HG02798 (cell line): ENCODE measurements at regions not wholly inside any gene's neighbourhood (a gene's known extent, or its start where the extent isn't known, plus 50 kb on each side); places are given as distances from the start of the nearest gene placed in this dataset.

Experiments
- ATAC-seq: cut with Tn5 transposase; IDR thresholded peaks from one replicate; pipeline ENCODE4 v1.9.1; 2021; ENCODE audit warnings: mild to moderate bottlenecking; ENCODE audit not compliant: unreplicated experiment, poor library complexity

DNA sequence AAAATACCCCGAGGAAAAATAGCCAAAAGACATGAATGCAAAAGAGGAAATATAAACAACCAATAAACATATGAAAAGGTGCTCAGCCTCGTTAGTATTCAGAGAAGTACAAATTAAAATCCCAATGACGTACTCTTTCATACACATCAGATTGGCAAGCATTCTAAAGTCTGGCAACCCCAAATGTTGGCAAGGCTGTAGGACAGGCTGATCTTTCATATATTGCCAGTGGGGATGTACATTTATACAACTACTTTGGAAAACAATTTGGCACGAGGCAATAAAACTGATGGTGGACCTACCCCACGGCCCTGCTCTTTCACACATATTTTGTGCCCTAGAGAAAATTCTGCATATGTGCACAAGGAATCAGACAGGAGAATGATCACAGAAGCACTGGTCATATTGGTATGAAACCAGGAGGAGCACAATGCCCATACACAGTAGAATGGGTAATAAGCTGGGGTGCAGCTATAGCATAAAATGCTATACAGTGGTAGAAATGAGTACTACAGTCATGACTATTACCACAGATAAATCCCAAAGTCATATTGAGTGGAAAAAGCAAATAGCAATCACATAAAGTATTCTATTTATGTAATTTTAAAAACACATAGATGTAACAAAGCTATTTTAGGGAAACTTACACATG, 176.0 kb upstream of the SLC24A5 start:
- ATAC-seq, result no peak

- ATAC-seq, result no peak
Measured at GRCh38 chr15:47945872-47946650, 174.7 kb upstream of the SLC24A5 start.

DNA sequence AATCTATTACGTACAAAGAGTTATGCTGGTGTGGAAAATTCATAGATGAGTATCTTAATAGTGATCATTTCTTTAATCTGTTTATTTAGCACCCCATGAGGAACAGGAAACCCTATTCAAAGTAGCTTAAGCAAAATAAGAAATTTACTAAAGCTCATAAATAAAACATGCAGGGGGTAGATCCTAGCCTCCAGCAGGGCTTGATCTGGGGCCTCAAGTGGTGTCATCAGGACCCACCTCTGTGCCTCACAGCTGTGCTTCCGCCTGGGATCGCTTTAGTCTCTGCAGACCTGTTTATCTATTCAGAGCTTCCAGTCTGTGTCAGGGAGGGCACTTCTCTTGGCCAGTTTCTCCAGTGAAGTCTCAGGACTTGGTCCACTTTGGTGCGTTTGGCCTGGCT, 171.0 kb upstream of the SLC24A5 start:
- ATAC-seq, result no peak

DNA sequence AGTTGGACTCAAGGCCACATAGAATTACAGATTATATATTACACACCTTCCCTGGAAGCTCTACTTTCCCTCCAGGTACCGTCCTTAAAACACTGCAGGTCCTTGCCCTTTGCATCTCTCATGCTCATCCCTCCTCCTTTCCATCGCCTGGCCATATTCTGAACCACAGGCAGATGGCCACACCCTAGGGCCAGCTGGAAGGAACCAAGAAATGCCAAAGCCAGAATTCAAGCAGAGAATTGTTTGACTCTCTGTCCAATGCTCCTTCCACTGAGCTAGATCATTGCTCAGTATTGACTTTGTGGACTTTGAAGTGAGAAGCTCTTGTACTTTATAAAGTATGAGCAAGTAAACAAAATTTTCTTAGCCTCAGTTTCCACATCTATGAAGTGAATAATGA, 170.3 kb upstream of the SLC24A5 start:
- ATAC-seq, result no peak

DNA sequence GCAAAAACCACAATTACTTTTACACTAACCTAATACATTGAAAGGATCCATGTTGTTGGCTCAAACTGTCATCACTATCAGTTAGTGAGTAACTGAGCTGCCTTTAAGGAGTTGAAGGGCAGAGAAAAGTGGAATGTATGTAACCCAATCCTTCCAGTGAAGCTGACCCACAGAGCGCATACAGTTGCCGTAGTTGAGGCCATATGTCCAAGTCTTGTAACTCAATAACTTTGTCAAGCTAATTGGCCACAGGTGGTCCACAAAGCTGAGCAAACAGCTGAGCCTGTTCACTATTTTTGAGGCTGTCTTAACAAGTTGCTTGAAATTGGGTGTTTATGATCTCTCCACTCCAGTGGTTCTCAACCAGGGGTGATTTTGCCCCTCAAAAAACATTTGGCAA, 169.0 kb upstream of the SLC24A5 start:
- no peak for ATAC-seq

- ATAC-seq, result no peak
Measured at GRCh38 chr15:47954196-47954595, 166.6 kb upstream of the SLC24A5 start.

DNA sequence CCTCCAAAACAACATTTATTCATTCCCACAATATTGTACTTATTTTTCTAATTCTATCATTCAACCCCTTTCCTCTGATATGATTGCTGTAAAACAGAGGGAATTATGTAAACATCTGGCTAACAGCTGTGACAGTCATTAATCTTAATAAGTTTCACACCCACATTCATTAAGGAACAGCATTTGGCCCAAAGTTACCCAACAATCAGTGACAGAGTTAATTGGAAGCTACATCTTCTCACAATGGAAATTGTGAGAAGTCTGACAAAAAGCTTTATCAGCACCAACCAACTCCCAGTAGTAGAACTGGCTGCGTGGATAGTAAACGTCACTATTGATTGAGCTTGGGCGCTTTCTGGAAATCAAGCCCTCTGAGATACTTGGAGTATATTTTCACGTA, 165.8 kb upstream of the SLC24A5 start:
- ATAC-seq, result no peak

- peak; percentile 19 for ATAC-seq
Measured at GRCh38 chr15:47959617-47960413, 161.0 kb upstream of the SLC24A5 start.

- peak; percentile 89 for ATAC-seq
Measured at GRCh38 chr15:47961401-47962090, 159.2 kb upstream of the SLC24A5 start.

GRCh38 chr15:47963265-47963664, 157.5 kb upstream of the SLC24A5 start:
- ATAC-seq, result no peak

DNA sequence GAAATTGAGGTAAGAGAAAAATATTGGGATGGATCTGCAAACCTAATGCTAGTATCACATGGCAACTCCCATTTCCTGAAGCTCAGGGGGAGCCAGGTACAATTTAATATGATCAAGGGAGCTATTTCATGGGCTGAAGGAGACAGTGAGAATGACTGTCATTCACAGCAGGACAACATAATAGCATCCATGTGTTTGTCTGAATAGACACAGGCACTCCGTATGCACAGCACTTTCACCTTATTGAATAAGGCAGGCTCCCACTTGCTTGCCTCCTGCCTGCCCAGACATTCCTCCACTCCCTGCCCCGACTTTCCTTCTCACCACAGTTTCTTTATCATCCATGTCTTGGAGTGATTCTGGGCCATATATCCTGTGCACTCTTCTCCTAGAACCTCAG, 156.6 kb upstream of the SLC24A5 start:
- ATAC-seq, result no peak

DNA sequence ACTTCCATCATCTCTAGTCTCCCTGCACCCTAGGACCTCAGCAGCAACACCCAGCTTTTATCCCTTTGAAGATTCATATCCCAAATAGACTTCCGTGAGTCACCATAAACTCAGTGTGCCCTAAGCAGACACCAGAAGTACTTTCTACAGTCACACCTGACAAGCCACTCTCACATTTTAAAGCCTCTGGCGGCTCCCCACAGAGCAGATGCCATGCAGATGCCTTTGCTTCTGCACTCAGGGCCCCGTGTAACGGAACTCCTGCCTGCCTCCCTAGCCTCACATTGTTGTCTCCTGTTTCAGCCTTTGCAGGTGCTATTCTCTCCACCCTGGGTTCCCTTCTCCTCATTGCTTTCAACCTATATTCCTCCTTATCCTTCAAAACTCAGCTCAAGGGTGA, 155.5 kb upstream of the SLC24A5 start:
- ATAC-seq, result no peak

GRCh38 chr15:47968593-47968992, 152.2 kb upstream of the SLC24A5 start:
- no peak for ATAC-seq

- no peak for ATAC-seq
Measured at GRCh38 chr15:47971637-47972036, 149.2 kb upstream of the SLC24A5 start.

DNA sequence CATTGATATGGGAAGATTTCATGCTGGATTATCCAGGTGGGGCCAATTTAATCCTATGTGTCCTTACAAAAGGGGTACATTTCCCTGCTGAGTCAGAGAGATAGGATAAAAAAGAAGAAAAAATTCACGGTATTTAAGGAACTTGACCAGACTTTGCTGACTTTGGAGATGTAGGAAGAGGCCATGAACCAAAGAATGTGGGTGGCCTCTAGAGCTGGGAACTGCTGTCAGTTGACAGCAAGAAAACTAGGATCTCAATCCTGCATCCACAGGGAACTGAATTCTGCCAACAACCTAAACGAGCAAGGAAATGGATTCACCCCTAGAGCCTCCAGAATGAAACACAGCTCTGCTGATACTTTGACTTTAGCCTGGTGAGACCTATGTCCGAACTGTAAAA, 148.1 kb upstream of the SLC24A5 start:
- ATAC-seq, result no peak

DNA sequence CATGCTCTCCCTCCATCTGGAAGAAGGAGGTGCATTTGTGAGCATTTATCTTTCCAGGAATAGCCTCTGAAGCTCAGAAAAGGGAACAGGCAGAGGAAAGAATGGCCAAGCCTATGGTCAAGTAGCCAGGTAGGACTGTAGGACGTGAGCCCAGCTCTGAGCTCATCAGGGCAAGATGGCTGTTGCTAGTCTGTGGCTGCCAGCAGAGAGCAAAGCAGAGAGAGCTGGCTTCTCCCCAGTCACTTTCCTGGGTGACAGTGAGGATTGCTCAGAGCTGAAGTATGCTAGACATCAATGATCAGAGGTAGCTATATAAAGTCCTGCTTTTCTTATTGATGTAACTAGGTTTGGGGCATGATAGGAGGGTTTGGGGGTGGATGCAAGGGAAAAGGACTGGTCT, 146.1 kb upstream of the SLC24A5 start:
- ATAC-seq, result no peak

DNA sequence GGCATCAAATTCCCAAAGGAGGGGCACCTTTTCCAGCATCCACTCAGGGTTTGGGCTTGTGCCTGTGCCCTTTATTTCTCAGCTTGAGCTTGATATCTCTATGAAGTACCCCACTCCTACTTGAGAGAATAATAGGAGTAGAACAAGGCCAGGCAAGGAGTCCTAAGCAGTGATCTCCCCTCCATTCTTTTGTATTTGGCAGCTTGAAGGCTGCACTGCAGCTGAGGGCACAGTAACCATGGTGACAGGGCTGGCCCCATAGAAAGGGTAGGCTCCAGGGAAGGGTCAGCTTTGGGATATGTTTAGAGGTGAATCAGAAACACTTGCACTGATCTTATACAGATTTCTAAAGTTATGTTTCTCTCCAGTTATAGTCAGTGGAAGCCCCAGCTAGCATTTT, 145.4 kb upstream of the SLC24A5 start:
- ATAC-seq, result no peak

DNA sequence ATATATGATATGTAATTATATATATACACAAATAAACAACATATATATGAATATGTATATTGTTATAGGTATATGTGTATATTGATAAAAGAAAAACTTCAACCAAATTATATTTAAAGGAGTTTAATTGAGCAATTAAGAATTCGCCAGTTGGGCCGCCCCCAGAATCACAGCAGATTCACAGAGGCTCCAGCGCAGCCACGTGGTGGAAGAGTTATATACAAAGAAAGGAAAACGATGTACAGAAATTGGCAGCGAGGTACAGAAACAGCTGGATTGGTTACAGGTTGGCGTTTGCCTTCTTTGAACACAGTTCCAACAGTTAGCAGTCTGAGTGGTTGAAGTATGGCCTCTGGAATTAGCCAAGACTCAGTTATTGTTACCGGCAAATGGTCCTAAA, 137.3 kb upstream of the SLC24A5 start:
- ATAC-seq, result no peak

GRCh38 chr15:47985568-47985967, 135.2 kb upstream of the SLC24A5 start:
- no peak for ATAC-seq

DNA sequence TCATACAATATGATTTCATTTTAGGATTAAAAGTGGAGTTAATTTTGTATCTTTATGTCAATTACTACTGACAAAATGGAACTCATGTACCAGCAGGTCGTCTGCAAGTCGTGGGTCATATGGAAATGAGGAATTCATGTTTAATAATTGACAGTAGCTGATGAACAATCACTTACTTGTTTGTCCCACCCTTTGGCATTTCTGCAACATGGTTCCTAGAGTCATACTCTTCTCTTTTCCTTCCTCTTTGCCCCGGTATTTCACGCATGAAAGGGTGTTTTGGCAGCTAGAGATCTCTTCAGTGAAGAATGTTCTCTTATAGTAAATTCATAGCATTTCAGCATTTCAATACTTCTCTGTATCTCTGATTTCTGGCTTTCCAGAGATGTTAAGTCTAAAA, 133.3 kb upstream of the SLC24A5 start:
- ATAC-seq, result peak; percentile 5
